ENCODE measurements at regions not wholly inside any gene's neighbourhood (a gene's known extent, or its start where the extent isn't known, plus 50 kb on each side); places are given as distances from the start of the nearest gene placed in this dataset.

GRCh38 chr1:222077206-222077605 lies 335.3 kb upstream of the DUSP10 start:
- 78 to 83% methylated on average over 2 of the region's 2 CpGs for WGBS, 2 donors
- Histone ChIP-seq H3K36me3 (no peaks in the 10 kb centered on the region), H3K9me3 (no peaks in the 10 kb centered on the region), H3K27me3 (no peaks in the 10 kb centered on the region), H3K27ac (no peak overlapping the region), H3K4me3 (no peak overlapping the region), H3K4me1 (peaks cover 0 to 8% (median 3%) of the 10 kb centered on the region in 4 donors)
- no peak for DNase-seq
- no peak for TF ChIP-seq POLR2AphosphoS5 (IDR thresholded peaks at IDR 0.05)
- no peak for TF ChIP-seq POLR2A (IDR thresholded peaks at IDR 0.05)
- no peak for TF ChIP-seq CTCF (IDR thresholded peaks at IDR 0.05)
- no peak for TF ChIP-seq EP300 (IDR thresholded peaks at IDR 0.05)
- intact Hi-C loops (cut with DNase I) = no loop called here

GRCh38 chr1:222074317-222074716 lies 332.4 kb upstream of the DUSP10 start:
- Histone ChIP-seq H3K4me1 (peaks cover 0 to 8% (median 3%) of the 10 kb centered on the region in 4 donors), H3K4me3 (no peak overlapping the region), H3K27ac (no peak overlapping the region), H3K36me3 (no peaks in the 10 kb centered on the region), H3K9me3 (no peaks in the 10 kb centered on the region), H3K27me3 (no peaks in the 10 kb centered on the region)
- intact Hi-C loops (cut with DNase I) = no loop called here
- TF ChIP-seq EP300 (IDR thresholded peaks at IDR 0.05) (no peak), CTCF (IDR thresholded peaks at IDR 0.05) (no peak), POLR2A (IDR thresholded peaks at IDR 0.05) (no peak), POLR2AphosphoS5 (IDR thresholded peaks at IDR 0.05) (no peak)
- 45 to 87% methylated on average over 1 of the region's 1 CpG for WGBS, 2 donors
- no peak for DNase-seq

GRCh38 chr1:222073307-222073995 lies 331.6 kb upstream of the DUSP10 start:
- intact Hi-C loops (cut with DNase I) = no loop called here
- H3K4me1 ChIP-seq = peaks cover 0 to 3% (median 1%) of the 10 kb centered on the region in 4 donors
- no peaks in the 10 kb centered on the region for H3K36me3 ChIP-seq
- no peak overlapping the region for H3K4me3 ChIP-seq
- no peak for DNase-seq
- WGBS, 2 donors = 85 to 96% methylated on average over 2 of the region's 2 CpGs
- H3K9me3 ChIP-seq = no peaks in the 10 kb centered on the region
- TF ChIP-seq POLR2AphosphoS5 (IDR thresholded peaks at IDR 0.05) (no peak), CTCF (IDR thresholded peaks at IDR 0.05) (no peak), POLR2A (IDR thresholded peaks at IDR 0.05) (no peak), EP300 (IDR thresholded peaks at IDR 0.05) (no peak)
- H3K27ac ChIP-seq = no peak overlapping the region
- H3K27me3 ChIP-seq = no peaks in the 10 kb centered on the region

- Histone ChIP-seq H3K4me1 (no peaks in the 10 kb centered on the region), H3K27ac (no peak overlapping the region), H3K9me3 (no peaks in the 10 kb centered on the region), H3K27me3 (no peaks in the 10 kb centered on the region), H3K4me3 (no peak overlapping the region), H3K36me3 (no peaks in the 10 kb centered on the region)
- no peak for DNase-seq
- WGBS, 2 donors = 67 to 70% methylated on average over 5 of the region's 5 CpGs
- TF ChIP-seq CTCF (IDR thresholded peaks at IDR 0.05) (no peak), EP300 (IDR thresholded peaks at IDR 0.05) (no peak), POLR2AphosphoS5 (IDR thresholded peaks at IDR 0.05) (no peak), POLR2A (IDR thresholded peaks at IDR 0.05) (no peak)
- intact Hi-C loops (cut with DNase I) = no loop called here
These were observed 329.5 kb upstream of the DUSP10 start for GRCh38 chr1:222071387-222071786.

GRCh38 chr1:222068937-222069336 lies 327.0 kb upstream of the DUSP10 start:
- no peaks in the 10 kb centered on the region for H3K36me3 ChIP-seq
- DNase-seq = no peak
- H3K4me3 ChIP-seq = no peak overlapping the region
- no peaks in the 10 kb centered on the region for H3K27me3 ChIP-seq
- TF ChIP-seq CTCF (IDR thresholded peaks at IDR 0.05) (no peak), EP300 (IDR thresholded peaks at IDR 0.05) (no peak), POLR2AphosphoS5 (IDR thresholded peaks at IDR 0.05) (no peak), POLR2A (IDR thresholded peaks at IDR 0.05) (no peak)
- no peaks in the 10 kb centered on the region for H3K4me1 ChIP-seq
- H3K27ac ChIP-seq = no peak overlapping the region
- intact Hi-C loops (cut with DNase I) = no loop called here
- H3K9me3 ChIP-seq = peaks cover 0 to 4% (median 0%) of the 10 kb centered on the region in 4 donors

Data from sigmoid colon (tissue), 6 donors.